ENCODE measurements at regions not wholly inside any gene's neighbourhood (a gene's known extent, or its start where the extent isn't known, plus 50 kb on each side); places are given as distances from the start of the nearest gene placed in this dataset.

DNA sequence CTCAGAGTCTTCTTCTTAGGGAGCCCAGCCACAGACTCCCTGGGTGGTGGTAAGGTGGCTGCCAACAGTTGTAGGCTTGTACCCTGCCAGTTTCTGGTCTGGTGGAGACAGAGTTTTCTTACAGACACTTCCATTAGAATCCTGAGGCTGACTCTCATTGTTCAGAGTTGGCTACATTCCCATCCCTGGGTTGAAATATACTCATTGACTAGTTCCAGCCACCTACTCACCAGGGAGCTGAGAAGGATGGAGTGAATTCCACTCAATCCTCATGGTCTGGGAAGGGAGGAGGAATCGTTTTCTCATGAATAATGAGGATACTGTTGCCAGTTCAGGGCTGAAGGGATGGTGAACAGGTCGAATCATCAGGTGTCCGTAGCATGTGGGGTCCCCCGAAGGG, 226.5 kb upstream of the PROK2 start:
- no peak overlapping the region for H3K4me2 ChIP-seq (ENCODE audit: insufficient read depth, insufficient read length, low read length)
- no peaks in the 10 kb centered on the region for H3K23me2 ChIP-seq (ENCODE audit: insufficient read length, low read depth, low read length, poor library complexity, severe bottlenecking)
- Mint-ChIP-seq H3K9me3 (peaks cover 4 to 14% of the 10 kb centered on the region in 2 experiments), H3K4me3 (no peak overlapping the region), H3K4me1 (peaks cover 14% of the 10 kb centered on the region in 2 experiments; a peak in 3 of 4 replicates), H3K36me3 (ENCODE audit: insufficient read depth in 1 of 3, low read depth in 3 of 3) (peaks cover 0 to 8% (median 8%) of the 10 kb centered on the region in 3 experiments; a peak in 4 of 7 replicates), H3K27me3 (ENCODE audit: low read depth) (no peaks in the 10 kb centered on the region; the same call in none of the 2 replicates), H3K27ac (peak overlapping the region in 1 of 3 experiments; percentile 32; a peak in 1 of 7 replicates)
- WGBS (ENCODE audit: extremely low coverage, insufficient read length, low lambda C conversion rate), result no CpG with 5 or more reads among the region's 4 CpGs
- H4K8ac ChIP-seq (replicated peaks; ENCODE audit: insufficient read length, low read depth, low read length), result no peak overlapping the region
- no peak overlapping the region for H3K4ac ChIP-seq (ENCODE audit: low read depth, low read length)
- no peaks in the 10 kb centered on the region for H3K79me1 ChIP-seq (ENCODE audit: insufficient read depth, low read depth, low read length, poor library complexity, severe bottlenecking)
- no peak overlapping the region for H4K5ac ChIP-seq (ENCODE audit: insufficient read length, low read depth, low read length)
- no peak for DNase-seq
- no peak overlapping the region for H3K27ac ChIP-seq (ENCODE audit: insufficient read length, low read depth, low read length)
- no peak overlapping the region for H2AK5ac ChIP-seq (ENCODE audit: insufficient read length, low read length)
- H3K14ac ChIP-seq (ENCODE audit: insufficient read depth, low read length), result no peak overlapping the region
- H3K18ac ChIP-seq (ENCODE audit: insufficient read length, low read depth, low read length), result no peak overlapping the region
- no peaks in the 10 kb centered on the region for H3K9me3 ChIP-seq (ENCODE audit: control insufficient read depth, low read depth, low read length)
- H3K79me2 ChIP-seq (ENCODE audit: insufficient read depth, low read length), result no peaks in the 10 kb centered on the region
- H3K27me3 ChIP-seq (ENCODE audit: insufficient read depth, low read length), result no peaks in the 10 kb centered on the region
- TF ChIP-seq, protein P1, sequence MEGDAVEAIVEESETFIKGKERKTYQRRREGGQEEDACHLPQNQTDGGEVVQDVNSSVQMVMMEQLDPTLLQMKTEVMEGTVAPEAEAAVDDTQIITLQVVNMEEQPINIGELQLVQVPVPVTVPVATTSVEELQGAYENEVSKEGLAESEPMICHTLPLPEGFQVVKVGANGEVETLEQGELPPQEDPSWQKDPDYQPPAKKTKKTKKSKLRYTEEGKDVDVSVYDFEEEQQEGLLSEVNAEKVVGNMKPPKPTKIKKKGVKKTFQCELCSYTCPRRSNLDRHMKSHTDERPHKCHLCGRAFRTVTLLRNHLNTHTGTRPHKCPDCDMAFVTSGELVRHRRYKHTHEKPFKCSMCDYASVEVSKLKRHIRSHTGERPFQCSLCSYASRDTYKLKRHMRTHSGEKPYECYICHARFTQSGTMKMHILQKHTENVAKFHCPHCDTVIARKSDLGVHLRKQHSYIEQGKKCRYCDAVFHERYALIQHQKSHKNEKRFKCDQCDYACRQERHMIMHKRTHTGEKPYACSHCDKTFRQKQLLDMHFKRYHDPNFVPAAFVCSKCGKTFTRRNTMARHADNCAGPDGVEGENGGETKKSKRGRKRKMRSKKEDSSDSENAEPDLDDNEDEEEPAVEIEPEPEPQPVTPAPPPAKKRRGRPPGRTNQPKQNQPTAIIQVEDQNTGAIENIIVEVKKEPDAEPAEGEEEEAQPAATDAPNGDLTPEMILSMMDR (conservative IDR thresholded peaks at IDR 0.05), result no peak
- no peak overlapping the region for H2BK120ac ChIP-seq (ENCODE audit: low read depth, low read length, poor library complexity, severe bottlenecking)
- H4K20me1 ChIP-seq (ENCODE audit: control insufficient read depth, insufficient read depth, insufficient read length), result no peaks in the 10 kb centered on the region
- H2BK20ac ChIP-seq (ENCODE audit: low read depth, low read length, poor library complexity, severe bottlenecking), result no peak overlapping the region
- H3K4me1 ChIP-seq (ENCODE audit: insufficient read depth, low read length), result no peaks in the 10 kb centered on the region
- no peak overlapping the region for H3K23ac ChIP-seq (ENCODE audit: insufficient read length, low read depth, low read length)
- no peak overlapping the region for H2BK5ac ChIP-seq (ENCODE audit: insufficient read length, low read length)
- no peak overlapping the region for H3T11ph ChIP-seq (ENCODE audit: low read length)
- H4K91ac ChIP-seq (ENCODE audit: insufficient read length, low read depth, low read length), result no peak overlapping the region
- H2BK15ac ChIP-seq (ENCODE audit: low read depth, low read length), result no peak overlapping the region
- H2BK12ac ChIP-seq (ENCODE audit: insufficient read length, low read depth, low read length), result no peak overlapping the region
- H3K9ac ChIP-seq (ENCODE audit: extremely low read depth, insufficient read length, low read length), result no peak overlapping the region
- H2AFZ ChIP-seq (ENCODE audit: low read length), result no peak overlapping the region
- no peak overlapping the region for H3K56ac ChIP-seq (ENCODE audit: insufficient read length, low read depth, low read length)

Data from H9 (cell line).